RWPE2 (cell line): ENCODE measurements at regions not wholly inside any gene's neighbourhood (a gene's known extent, or its start where the extent isn't known, plus 50 kb on each side); places are given as distances from the start of the nearest gene placed in this dataset.

Experiments used
- ATAC-seq: fragments of 200-7000 bp; cut with Tn5 transposase; 3 replicates; pipeline ENCODE4 v1.9.1; 2021; ENCODE audit warnings: low read depth
- DNase-seq: peaks from one replicate; pipeline ENCODE4 v3.0.0-alpha.2; 2020; ENCODE audit warnings: low spot score
- H3K27ac ChIP-seq: fragments of 450-650 bp; 2 replicates; pipeline ENCODE4 v1.5.1; 2017; ENCODE audit warnings: mild to moderate bottlenecking; ENCODE audit not compliant: poor library complexity, severe bottlenecking
- H3K27me3 ChIP-seq: fragments of 250-450 bp; sonication (Bioruptor Pico); 2 replicates; pipeline ENCODE4 v1.5.1; 2021; ENCODE audit warnings: mild to moderate bottlenecking, moderate library complexity; ENCODE audit not compliant: insufficient read depth, poor library complexity, severe bottlenecking
- H3K36me3 ChIP-seq: fragments of 250-450 bp; sonication (Bioruptor Pico); 2 replicates; pipeline ENCODE4 v1.5.1; 2020; ENCODE audit warnings: low read depth, mild to moderate bottlenecking, moderate library complexity
- H3K4me1 ChIP-seq: fragments of 250-450 bp; sonication (Bioruptor Pico); 2 replicates; pipeline ENCODE4 v1.5.1; 2021; ENCODE audit warnings: mild to moderate bottlenecking, moderate library complexity; ENCODE audit not compliant: insufficient read depth, poor library complexity, severe bottlenecking
- H3K4me3 ChIP-seq: fragments of 250-450 bp; sonication (Bioruptor Pico); 2 replicates; pipeline ENCODE4 v1.5.1; 2021; ENCODE audit warnings: mild to moderate bottlenecking, moderate library complexity; ENCODE audit not compliant: severe bottlenecking
- H3K9me3 ChIP-seq: fragments of 250-450 bp; sonication (Bioruptor Pico); 2 replicates; pipeline ENCODE4 v1.5.1; 2021; ENCODE audit warnings: mild to moderate bottlenecking, moderate library complexity; ENCODE audit not compliant: severe bottlenecking
- TF ChIP-seq, protein P1 (sequence below): fragments of 450-650 bp; IDR thresholded peaks from one replicate; pipeline ENCODE4 v1.5.1; 2017; ENCODE audit warnings: mild to moderate bottlenecking, moderate library complexity; ENCODE audit not compliant: poor library complexity, severe bottlenecking

DNA sequence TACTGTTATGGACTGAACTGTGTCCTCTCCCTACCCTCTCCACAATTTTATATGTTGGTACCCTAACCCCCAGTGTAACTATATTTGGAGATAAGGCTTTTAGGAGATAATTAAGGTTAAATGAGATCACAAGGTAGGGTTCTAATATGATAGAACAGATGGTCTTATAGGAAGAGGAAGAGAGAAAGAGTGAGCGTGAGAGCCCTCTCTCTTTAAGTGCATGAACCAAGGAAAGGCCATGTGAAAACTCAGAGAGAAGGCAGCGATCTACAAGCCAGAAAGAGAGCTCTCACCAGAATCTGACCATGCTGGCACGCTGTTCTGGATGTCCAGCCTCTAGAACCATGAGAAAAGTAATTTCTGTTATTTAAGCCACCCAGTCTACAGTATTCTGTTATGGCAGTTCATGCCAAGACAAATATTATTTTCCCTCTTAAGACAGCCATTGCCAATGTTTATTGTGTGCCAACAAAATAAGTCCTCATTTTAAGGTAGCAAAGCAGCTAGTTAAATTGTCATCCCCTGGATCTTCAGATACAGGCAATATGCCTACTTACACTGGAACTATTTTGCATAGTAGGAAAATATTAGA lies 336.2 kb downstream of the MID1IP1 start:
- Histone ChIP-seq H3K27ac (no peak overlapping the region), H3K36me3 (no peaks in the 10 kb centered on the region), H3K4me1 (no peaks in the 10 kb centered on the region), H3K27me3 (no peaks in the 10 kb centered on the region), H3K9me3 (no peaks in the 10 kb centered on the region), H3K4me3 (no peak overlapping the region)
- DNase-seq, result no peak
- no peak for ATAC-seq
- TF ChIP-seq, protein P1, sequence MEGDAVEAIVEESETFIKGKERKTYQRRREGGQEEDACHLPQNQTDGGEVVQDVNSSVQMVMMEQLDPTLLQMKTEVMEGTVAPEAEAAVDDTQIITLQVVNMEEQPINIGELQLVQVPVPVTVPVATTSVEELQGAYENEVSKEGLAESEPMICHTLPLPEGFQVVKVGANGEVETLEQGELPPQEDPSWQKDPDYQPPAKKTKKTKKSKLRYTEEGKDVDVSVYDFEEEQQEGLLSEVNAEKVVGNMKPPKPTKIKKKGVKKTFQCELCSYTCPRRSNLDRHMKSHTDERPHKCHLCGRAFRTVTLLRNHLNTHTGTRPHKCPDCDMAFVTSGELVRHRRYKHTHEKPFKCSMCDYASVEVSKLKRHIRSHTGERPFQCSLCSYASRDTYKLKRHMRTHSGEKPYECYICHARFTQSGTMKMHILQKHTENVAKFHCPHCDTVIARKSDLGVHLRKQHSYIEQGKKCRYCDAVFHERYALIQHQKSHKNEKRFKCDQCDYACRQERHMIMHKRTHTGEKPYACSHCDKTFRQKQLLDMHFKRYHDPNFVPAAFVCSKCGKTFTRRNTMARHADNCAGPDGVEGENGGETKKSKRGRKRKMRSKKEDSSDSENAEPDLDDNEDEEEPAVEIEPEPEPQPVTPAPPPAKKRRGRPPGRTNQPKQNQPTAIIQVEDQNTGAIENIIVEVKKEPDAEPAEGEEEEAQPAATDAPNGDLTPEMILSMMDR, result no peak

DNA sequence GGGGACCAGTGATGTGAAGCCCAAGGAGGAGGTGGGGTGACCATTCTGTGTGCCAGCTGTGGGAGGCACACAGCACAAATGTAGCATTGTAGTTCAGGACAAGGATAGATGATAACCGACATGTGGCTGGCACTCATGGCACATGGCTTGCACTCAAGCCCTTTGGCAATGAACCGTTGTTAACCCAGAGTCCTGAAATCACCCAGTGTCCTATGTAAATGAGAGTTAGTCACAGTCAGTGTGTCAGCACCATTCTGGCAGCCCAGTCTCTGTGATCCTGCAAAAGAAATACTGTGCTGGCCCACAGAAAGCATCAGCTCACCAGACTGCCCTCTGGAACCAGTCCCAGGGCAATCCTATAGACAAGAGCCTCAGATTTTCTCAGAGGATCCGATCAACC lies 339.3 kb downstream of the MID1IP1 start:
- H3K9me3 ChIP-seq, result no peaks in the 10 kb centered on the region
- ATAC-seq (no peak), DNase-seq (no peak)
- no peaks in the 10 kb centered on the region for H3K36me3 ChIP-seq
- H3K27ac ChIP-seq, result no peak overlapping the region
- no peaks in the 10 kb centered on the region for H3K27me3 ChIP-seq
- no peaks in the 10 kb centered on the region for H3K4me1 ChIP-seq
- TF ChIP-seq, protein P1, result no peak
- H3K4me3 ChIP-seq, result no peak overlapping the region

GRCh38 chrX:39144323-39144722 lies 343.1 kb downstream of the MID1IP1 start:
- ATAC-seq, result no peak
- no peaks in the 10 kb centered on the region for H3K9me3 ChIP-seq
- no peaks in the 10 kb centered on the region for H3K4me1 ChIP-seq
- no peak overlapping the region for H3K27ac ChIP-seq
- no peak overlapping the region for H3K4me3 ChIP-seq
- no peaks in the 10 kb centered on the region for H3K36me3 ChIP-seq
- H3K27me3 ChIP-seq, result no peaks in the 10 kb centered on the region
- TF ChIP-seq, protein P1, result no peak
- DNase-seq, result no peak

DNA sequence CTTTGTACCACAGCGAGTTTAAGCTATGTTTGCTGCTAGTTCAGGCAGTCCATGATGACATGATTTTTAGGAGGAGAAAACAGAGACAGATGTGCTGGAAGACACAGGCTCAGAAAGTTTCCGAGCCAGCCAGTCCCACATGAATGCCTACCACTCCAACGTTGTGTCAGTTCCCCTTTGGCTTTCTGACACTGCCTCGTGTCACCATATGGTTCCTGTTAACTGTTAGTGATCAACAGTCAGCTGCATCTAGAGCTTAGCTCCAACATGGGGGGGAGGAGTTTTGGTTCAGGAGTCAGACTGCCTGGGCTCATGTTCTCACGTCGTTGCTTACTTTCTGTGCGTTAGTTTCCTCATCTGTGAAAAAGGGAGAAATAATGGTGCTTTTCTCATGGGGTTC lies 343.7 kb downstream of the MID1IP1 start:
- Histone ChIP-seq H3K4me1 (no peaks in the 10 kb centered on the region), H3K4me3 (no peak overlapping the region), H3K27ac (no peak overlapping the region), H3K27me3 (no peaks in the 10 kb centered on the region), H3K9me3 (no peaks in the 10 kb centered on the region), H3K36me3 (no peaks in the 10 kb centered on the region)
- DNase-seq, result no peak
- TF ChIP-seq, protein P1, result no peak
- ATAC-seq, result no peak

DNA sequence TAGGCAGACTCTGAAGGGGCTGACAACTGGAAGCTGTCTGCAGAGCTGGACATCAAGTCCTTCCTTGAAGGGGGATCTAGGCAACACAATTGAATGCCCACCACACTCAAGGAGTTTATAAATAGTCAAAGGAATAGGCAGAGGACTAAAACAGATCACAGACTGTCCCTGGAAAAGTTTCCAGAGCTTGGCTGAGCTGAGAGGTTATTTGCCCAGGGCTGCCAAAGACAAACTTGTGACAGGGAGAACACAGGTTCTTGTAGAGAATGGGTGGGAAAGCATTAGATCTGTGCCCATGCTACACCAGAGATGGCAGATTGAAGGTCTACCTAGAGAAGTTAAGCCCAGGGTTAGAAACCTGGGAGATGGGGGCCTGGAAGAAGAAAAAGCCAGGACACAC lies 344.6 kb downstream of the MID1IP1 start:
- Histone ChIP-seq H3K9me3 (no peaks in the 10 kb centered on the region), H3K27ac (no peak overlapping the region), H3K36me3 (no peaks in the 10 kb centered on the region), H3K4me3 (no peak overlapping the region), H3K4me1 (no peaks in the 10 kb centered on the region), H3K27me3 (no peaks in the 10 kb centered on the region)
- TF ChIP-seq, protein P1, result no peak
- DNase-seq (no peak), ATAC-seq (no peak)
